Keratinocyte (primary cell): ENCODE measurements at regions not wholly inside any gene's neighbourhood (a gene's known extent, or its start where the extent isn't known, plus 50 kb on each side); places are given as distances from the start of the nearest gene placed in this dataset.

ENCODE experiments used
- DNase-seq: peaks from one replicate; pipeline ENCODE4 v3.0.0-alpha.2; 2011; ENCODE audit warnings: low read depth, missing footprints, low spot score
- FAIRE-seq: peaks from 2 replicates; lab custom pipeline; 2011; peaks lifted over from hg19 to GRCh38; lab: Jason Lieb, UNC
- H2AFZ ChIP-seq: 2 replicates; pipeline ENCODE4 v1.6.0; 2012; ENCODE audit warnings: low read length, control low read depth, inconsistent platforms; ENCODE audit not compliant: control insufficient read depth
- H3K27ac ChIP-seq: 2 replicates; pipeline ENCODE4 v1.5.1; 2011; ENCODE audit warnings: low read length; ENCODE audit not compliant: control insufficient read depth, insufficient read depth
- H3K27me3 ChIP-seq: 3 replicates; pipeline ENCODE4 v1.6.0; 2011; ENCODE audit warnings: low read length; ENCODE audit not compliant: control insufficient read depth, insufficient read depth; ENCODE audit errors: extremely low read depth
- H3K36me3 ChIP-seq, 2 experiments: 2 replicates in 1 of 2; 3 replicates in 1 of 2; pipeline ENCODE4 v1.5.1; 2011; ENCODE audit warnings: low read length in 2 of 2, mild to moderate bottlenecking in 1 of 2; ENCODE audit not compliant: control insufficient read depth in 2 of 2, insufficient read depth in 2 of 2; ENCODE audit errors: extremely low read depth in 1 of 2
- H3K4me1 ChIP-seq: 3 replicates; pipeline ENCODE4 v1.5.1; 2011; ENCODE audit warnings: low read length; ENCODE audit not compliant: control insufficient read depth, insufficient read depth; ENCODE audit errors: extremely low read depth
- H3K4me2 ChIP-seq: 3 replicates; pipeline ENCODE4 v1.6.0; 2011; ENCODE audit warnings: low read depth, low read length; ENCODE audit not compliant: control insufficient read depth, insufficient read depth; ENCODE audit errors: extremely low read depth
- H3K4me3 ChIP-seq, 3 experiments: fragments of 200-600 bp in 1 of 3; sonication (generic) in 1 of 3; 2 replicates in 2 of 3; 3 replicates in 1 of 3; pipeline ENCODE4 v1.5.1; 2011 to 2016; ENCODE audit warnings: low read length in 3 of 3, mild to moderate bottlenecking in 3 of 3, control low read depth in 2 of 3, inconsistent platforms in 1 of 3, low read depth in 1 of 3, mixed read lengths in 1 of 3, mixed run types in 1 of 3, moderate library complexity in 1 of 3; ENCODE audit not compliant: control insufficient read depth in 2 of 3, insufficient read depth in 2 of 3; ENCODE audit errors: extremely low read depth in 1 of 3
- H3K79me2 ChIP-seq: 2 replicates; pipeline ENCODE4 v1.6.0; 2012; ENCODE audit warnings: low read length; ENCODE audit not compliant: control insufficient read depth, insufficient read depth
- H3K9ac ChIP-seq: 3 replicates; pipeline ENCODE4 v1.6.0; 2011; ENCODE audit warnings: low read length; ENCODE audit not compliant: control insufficient read depth, insufficient read depth; ENCODE audit errors: extremely low read depth
- H3K9me1 ChIP-seq: 3 replicates; pipeline ENCODE4 v1.6.0; 2011; ENCODE audit warnings: low read length; ENCODE audit not compliant: control insufficient read depth, insufficient read depth; ENCODE audit errors: extremely low read depth
- H3K9me3 ChIP-seq: 2 replicates; pipeline ENCODE4 v1.5.1; 2012; ENCODE audit warnings: low read depth, low read length; ENCODE audit not compliant: control insufficient read depth
- H4K20me1 ChIP-seq: 3 replicates; pipeline ENCODE4 v1.6.0; 2011; ENCODE audit warnings: low read length; ENCODE audit not compliant: control insufficient read depth, insufficient read depth; ENCODE audit errors: extremely low read depth
- CTCF ChIP-seq, 3 experiments: IDR thresholded peaks in 1 of 3; conservative IDR thresholded peaks in 1 of 3; optimal IDR thresholded peaks in 1 of 3; 2 replicates in 2 of 3; 3 replicates in 1 of 3; pipeline versions ENCODE3 to v1.5.1; 2011; ENCODE audit warnings: low read length in 3 of 3, mild to moderate bottlenecking in 3 of 3, moderate library complexity in 2 of 3, control low read depth in 1 of 3, inconsistent platforms in 1 of 3; ENCODE audit not compliant: insufficient read depth in 2 of 3; ENCODE audit errors: extremely low read depth in 1 of 3
- EZH2 ChIP-seq: IDR thresholded peaks from one replicate; pipeline ENCODE4 v1.6.1; 2012; ENCODE audit warnings: inconsistent platforms, mild to moderate bottlenecking, low read length, moderate library complexity
- dilution Hi-C: fragments of 300-500 bp; cut with MboI; formaldehyde crosslinking; loops from one replicate; pipeline ENCODE4 v1.7.0; 2020; ENCODE audit warnings: low sequenced_read_pairs; ENCODE audit not compliant: extremely low pct_ligation_motif_present

GRCh38 chr4:26093551-26093950 is 179.5 kb downstream of the SMIM20 start:
- H3K36me3 ChIP-seq: no peaks in the 10 kb centered on the region
- peaks cover 7% of the 10 kb centered on the region for H3K4me1 ChIP-seq
- H3K9me1 ChIP-seq: no peaks in the 10 kb centered on the region
- dilution Hi-C loops: no loop called here
- H3K9ac ChIP-seq: no peak overlapping the region
- H3K4me2 ChIP-seq: no peak overlapping the region
- peaks cover 2% of the 10 kb centered on the region for H3K9me3 ChIP-seq
- no peak overlapping the region for H3K4me3 ChIP-seq
- no peak overlapping the region for H3K27ac ChIP-seq
- FAIRE-seq (no peak), DNase-seq (no peak)
- H3K79me2 ChIP-seq: no peaks in the 10 kb centered on the region
- TF ChIP-seq CTCF (optimal IDR thresholded peaks at IDR 0.05 in 1 of 3, IDR thresholded peaks at IDR 0.05 in 1 of 3, conservative IDR thresholded peaks at IDR 0.05 in 1 of 3; ENCODE audit: extremely low read depth in 1 of 3, insufficient read depth in 2 of 3, low read length in 3 of 3) (no peak), EZH2 (no peak)
- H2AFZ ChIP-seq: no peak overlapping the region
- H4K20me1 ChIP-seq: no peaks in the 10 kb centered on the region
- H3K27me3 ChIP-seq: no peaks in the 10 kb centered on the region

DNA sequence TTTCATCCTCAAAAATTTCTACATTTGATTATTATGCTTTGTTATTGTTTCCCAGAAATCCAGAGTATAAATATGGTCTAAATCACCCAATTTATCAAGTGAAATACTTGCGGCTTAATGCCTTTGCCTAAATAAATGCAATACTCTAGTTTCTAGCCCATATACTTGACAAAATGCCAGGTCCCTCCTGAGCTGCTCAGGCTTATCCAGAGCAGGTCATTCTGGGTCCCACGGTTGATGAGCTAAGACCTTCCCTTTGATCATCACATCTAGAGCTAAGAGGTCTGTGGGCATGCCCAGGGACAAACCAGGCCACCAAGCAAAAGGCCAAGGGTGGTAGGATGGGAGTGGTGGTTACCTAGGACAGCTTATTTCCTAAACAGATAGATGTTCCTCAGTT is 180.1 kb downstream of the SMIM20 start:
- H3K9me3 ChIP-seq: peaks cover 2% of the 10 kb centered on the region
- no peaks in the 10 kb centered on the region for H3K36me3 ChIP-seq
- H3K79me2 ChIP-seq: no peaks in the 10 kb centered on the region
- H3K9ac ChIP-seq: no peak overlapping the region
- no peaks in the 10 kb centered on the region for H3K9me1 ChIP-seq
- DNase-seq: no peak
- no peak overlapping the region for H3K4me3 ChIP-seq
- TF ChIP-seq EZH2 (no peak), CTCF (optimal IDR thresholded peaks at IDR 0.05 in 1 of 3, IDR thresholded peaks at IDR 0.05 in 1 of 3, conservative IDR thresholded peaks at IDR 0.05 in 1 of 3; ENCODE audit: extremely low read depth in 1 of 3, insufficient read depth in 2 of 3, low read length in 3 of 3) (no peak)
- H3K4me1 ChIP-seq: peaks cover 2% of the 10 kb centered on the region
- no peak overlapping the region for H3K4me2 ChIP-seq
- H2AFZ ChIP-seq: no peak overlapping the region
- H4K20me1 ChIP-seq: no peaks in the 10 kb centered on the region
- FAIRE-seq: no peak
- no peaks in the 10 kb centered on the region for H3K27me3 ChIP-seq
- dilution Hi-C loops: no loop called here
- H3K27ac ChIP-seq: no peak overlapping the region
